NCI-H82 treated with DMSO at 0.1 percent for 48 hours (cell line): ENCODE measurements at regions not wholly inside any gene's neighbourhood (a gene's known extent, or its start where the extent isn't known, plus 50 kb on each side); places are given as distances from the start of the nearest gene placed in this dataset.

Experiments
- DNase-seq: peaks from one replicate; lab custom pipeline; 2025; ENCODE audit not compliant: unreplicated experiment; lab: John Stamatoyannopoulos, UW

DNA sequence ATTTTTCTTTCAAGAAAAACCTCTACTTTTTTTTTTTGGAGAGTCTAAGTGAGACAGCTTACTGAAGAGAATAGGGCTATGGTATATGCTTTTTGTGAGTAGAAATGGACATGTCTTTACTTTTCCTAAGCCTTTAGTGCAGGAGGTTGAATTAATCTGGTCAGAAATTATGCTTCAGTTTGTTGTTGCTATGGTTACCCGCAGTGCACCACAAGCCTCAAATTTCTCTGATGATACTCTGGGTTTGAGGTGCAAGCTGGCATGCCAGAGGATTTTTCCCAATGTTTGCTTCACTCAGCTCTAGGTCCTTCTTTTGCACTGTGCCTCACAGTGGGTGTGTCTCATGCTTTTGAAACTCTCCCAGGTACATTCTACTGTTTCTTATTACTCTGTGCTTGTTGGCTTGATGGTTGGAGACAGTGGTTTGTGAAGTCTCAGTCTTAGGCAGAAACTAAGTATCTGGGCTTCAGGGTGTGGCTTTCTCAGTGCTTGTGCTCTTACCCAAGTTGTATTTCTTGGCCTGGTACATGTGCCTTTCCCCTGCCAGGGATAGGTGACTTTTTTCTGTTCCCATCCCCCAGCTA lies 278.3 kb downstream of the RBM43 start:
- DNase-seq: no peak

- no peak for DNase-seq
Observed at GRCh38 chr2:150981826-150982225, 279.8 kb downstream of the RBM43 start.

- no peak for DNase-seq
Observed at GRCh38 chr2:150978053-150978452, 283.6 kb downstream of the RBM43 start.

DNA sequence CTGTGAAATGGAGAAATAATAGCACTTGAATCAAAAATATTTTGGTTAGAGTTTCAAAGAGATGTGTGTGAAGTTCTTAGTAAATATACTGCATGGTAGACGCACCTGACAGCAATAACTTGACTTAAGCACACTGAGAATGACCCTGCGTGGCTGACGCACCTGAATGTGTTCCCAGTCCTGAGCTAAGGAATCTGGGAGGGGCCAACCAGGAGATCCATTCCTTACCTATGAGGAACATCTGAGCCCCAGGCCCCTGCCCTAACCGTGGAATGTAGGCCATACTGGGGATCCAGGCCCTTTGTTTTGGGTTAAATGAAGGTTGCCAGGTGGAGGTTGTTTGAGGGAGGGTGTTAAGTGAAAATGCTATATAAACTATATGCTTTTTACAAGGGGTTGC lies 284.4 kb downstream of the RBM43 start:
- no peak for DNase-seq

GRCh38 chr2:150976604-150977003 lies 285.1 kb downstream of the RBM43 start:
- DNase-seq: no peak

- DNase-seq: no peak
Observed at GRCh38 chr2:150974864-150975263, 286.8 kb downstream of the RBM43 start.

DNA sequence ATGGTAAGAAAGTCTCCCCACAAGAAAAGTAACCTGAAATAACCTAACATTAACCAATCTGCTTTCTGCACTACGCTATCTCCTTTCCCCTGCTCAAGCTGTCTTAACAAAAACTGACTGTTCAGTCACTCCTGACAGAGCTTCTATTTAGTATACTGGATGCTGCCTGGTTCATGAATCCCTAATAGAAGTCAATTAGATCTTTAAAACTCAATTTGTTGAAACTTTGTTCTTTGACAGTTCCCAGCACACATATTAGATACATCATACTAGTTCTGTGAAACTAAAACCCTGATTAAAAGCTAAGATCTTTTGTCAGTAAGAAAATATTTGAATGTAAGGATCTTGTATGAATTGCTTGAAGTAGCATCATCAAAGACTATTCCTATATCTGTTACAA lies 287.4 kb downstream of the RBM43 start:
- DNase-seq: no peak

DNA sequence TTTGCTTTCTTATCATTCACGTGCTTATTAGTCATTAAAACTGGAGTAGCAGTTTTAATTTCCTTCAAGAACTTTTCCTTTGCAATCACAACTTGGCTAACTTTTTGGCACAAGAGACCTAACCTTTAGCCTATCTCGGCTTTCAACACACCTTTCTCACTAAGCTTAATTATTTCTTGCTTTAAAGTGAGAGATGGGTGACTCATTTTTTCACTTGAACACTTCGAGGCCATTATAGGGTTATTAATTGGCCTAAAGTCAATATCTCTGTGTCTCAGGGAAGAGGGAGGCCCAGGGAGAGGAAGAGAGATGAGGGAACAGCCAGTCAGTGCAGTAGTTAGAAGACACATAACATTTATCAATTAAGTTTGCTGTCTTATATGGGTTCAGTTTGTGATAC lies 289.8 kb downstream of the RBM43 start:
- no peak for DNase-seq

- DNase-seq: no peak
Observed at GRCh38 chr2:150963336-150963735, 298.3 kb downstream of the RBM43 start.

DNA sequence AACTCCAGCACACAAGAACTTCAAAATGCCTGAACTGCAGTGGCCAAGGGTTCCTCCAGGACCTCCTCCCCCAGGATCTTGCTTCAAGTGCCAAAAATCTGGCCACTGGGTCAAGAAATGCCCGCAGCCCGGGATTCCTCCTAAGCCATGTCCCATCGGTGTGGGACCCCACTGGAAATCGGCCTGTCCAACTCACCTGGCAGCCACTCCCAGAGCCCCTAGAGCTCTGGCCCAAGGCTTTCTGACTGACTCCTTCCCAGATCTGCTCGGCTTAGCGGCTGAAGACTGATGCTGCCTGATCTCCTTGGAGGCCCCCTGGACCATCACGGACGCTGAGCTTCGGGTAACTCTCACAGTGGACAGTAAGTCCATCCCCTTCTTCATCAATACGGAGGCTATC lies 306.4 kb downstream of the RBM43 start:
- DNase-seq: no peak

DNA sequence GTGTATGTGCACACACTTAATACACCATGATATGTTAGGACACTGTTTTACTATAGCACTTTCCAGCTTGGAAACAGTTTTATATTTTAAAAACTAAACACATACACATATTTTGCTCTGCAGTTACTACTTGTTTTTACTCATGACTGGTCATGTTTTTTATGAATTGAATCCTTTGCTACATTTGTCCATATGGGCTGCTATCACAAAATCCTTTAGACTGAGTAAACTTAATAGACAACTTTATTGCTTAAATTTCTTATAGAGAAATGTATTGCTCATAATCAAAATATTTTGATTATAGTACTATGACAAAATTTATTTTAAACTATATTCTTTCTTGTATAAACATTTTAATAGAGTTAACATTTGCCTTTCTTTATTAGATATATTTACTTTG lies 314.8 kb downstream of the RBM43 start:
- DNase-seq: no peak

DNA sequence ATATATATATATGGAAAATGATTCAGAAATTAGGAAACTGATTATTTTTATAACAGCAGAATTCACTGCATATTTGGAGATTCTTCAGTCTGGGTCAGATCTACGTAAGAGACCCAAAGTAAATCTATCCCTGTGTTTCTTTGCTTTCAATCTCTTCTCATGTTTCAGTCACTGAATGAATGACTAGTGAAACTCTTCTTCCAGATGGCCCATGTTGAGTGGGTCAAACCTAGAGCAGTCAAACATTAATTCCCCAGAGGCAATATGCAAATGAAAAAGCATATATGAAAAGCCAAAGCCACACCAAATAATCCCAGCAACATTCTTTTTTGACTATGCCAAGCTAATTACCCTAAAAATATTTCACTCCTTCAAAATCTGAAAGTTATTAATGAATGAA lies 317.3 kb downstream of the RBM43 start:
- no peak for DNase-seq

DNA sequence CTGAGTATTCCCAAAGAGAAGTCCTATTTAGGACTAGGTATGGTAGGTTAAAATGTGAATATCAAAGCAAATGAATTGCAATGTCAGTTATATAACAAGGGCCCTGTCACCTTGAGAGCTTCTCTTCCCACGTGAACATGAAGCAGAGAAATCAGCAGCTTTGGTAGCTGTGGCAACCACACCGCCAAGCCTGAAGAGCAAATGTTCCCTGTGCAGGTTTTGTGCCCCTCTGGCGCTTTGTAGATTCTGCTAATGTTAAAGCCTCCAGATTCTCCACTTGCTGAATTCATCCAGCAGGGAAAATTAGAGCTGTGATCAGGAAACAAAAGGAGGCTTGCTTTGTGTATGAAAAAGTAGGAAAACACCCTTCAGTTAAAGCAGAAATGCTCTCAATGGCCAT lies 322.6 kb downstream of the RBM43 start:
- no peak for DNase-seq

DNA sequence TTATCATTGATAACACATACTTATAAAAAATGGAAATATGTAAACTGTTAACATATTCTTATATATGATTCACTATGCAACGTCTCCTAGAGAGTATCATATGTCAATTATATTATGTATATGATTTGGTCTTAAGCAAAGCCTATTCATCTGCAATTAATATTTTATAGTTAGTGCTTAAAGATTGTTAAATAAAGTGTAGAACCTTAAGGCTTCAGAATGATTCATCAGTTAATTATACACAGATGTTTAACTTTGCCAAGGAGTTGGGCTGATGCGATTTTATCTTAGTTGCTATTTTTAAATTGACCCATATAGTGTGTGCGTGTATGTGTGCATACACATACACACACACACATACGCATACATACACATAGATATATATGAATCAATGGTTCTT lies 323.1 kb downstream of the RBM43 start:
- no peak for DNase-seq

DNA sequence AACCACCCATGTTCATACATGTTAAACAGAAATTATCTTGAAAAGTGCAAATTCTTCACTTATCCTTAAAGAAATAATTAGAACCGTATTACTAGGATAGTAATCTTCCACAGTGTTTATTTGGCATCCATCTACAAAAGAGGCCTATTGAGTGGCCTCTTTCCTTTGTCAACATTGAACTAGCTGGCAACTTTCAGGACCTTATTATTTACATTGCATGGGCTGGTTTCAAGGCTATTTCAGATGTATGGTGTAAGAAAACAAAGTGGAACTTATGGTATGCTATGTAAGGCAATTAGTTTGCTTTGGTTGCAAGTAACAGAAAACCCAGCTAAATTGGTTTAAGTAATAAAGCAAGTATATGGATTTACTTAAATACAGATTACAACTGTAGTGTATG lies 324.6 kb downstream of the RBM43 start:
- DNase-seq: no peak

GRCh38 chr2:150931451-150931850 lies 330.2 kb downstream of the RBM43 start:
- DNase-seq: no peak

DNA sequence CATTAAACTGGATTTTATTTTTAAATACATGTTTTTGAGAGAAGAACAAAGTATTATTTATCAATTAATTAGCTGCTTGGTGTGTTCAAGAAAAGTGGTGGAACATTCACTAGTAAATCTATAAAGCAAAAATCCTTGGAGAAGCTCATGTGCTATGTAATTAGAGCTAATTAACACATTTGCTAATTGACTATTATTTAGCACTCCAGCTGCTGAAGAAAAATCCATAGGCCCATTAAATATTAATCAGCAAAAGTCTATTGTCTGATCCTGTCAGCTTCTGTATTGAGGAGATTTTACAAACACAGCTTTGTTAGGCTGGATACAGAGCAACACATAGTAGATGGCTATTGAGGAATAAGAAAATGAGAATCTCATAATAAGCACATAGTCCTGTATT lies 336.1 kb downstream of the RBM43 start:
- no peak for DNase-seq

DNA sequence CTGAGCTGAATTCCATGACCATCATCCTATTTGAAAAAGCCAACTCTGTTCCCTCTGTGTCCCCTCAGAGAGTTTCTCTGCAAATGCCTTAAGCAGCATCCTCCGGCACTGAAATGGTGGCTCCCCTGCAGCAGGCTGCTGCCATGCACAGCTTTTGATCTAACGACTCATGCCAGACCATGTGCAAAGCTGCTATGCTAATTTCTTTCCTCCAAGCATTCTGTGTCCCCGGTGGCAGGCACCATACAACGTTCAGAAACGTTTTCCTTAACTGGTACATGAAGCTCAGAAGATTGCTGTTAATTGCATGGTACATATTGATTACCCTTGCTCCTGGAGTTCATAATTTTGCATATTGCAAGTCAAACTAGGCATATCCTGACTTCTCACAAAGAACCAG lies 336.8 kb downstream of the RBM43 start:
- DNase-seq: no peak

DNA sequence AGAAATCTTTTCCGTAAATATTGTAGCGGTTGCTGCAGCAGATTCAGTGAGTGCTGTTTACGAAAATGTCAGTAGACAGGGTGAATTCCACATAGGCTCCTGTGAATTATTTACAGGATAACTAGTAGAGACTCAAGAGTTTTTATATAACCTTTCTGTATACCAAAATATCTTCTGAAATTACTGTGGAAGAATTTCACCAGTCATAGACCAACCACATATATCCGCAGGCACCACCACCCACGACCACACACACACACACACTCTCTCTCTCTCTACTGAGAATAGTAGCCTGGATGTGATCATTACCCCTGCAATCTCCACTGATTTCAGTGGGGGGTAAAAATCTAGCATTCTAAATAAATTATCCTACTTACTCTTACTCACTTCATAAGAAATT lies 341.8 kb downstream of the RBM43 start:
- DNase-seq: no peak

DNA sequence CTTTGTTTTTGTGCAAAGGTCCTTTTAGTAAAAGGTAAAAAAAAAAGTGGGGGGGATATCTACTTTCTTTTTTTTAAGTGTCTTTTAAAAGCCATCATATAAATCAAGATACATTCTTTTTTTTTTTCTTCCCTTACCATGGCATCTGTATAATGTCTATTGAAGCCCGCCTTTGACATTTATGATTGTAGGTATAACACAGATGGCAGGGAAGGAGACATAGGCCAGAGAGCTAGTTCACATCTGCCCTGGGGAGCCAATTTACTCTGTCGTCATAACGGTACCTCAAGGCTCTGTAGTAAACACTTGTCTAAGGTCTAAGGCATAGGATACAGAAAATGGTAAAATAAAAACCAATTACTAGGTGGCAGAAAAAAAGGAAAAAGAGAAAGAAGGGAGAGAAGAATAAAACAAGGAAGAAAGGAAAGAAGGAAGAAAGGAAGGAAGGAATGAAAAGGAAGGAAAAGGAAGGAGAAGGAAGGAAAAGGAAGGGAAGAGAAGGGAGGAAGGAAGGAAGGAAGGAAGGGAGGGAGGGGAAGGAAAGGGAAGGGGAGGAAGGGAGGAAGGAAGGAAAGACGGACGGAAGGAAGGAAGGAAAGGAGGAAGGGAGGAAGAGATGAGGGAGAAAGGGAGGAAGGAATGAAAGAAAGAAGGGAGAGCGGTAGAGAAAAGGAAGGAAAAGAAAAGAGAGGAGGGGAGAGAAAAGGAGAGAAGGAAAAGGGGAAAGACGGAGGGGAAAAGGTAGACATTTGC lies 343.5 kb downstream of the RBM43 start:
- no peak for DNase-seq

DNA sequence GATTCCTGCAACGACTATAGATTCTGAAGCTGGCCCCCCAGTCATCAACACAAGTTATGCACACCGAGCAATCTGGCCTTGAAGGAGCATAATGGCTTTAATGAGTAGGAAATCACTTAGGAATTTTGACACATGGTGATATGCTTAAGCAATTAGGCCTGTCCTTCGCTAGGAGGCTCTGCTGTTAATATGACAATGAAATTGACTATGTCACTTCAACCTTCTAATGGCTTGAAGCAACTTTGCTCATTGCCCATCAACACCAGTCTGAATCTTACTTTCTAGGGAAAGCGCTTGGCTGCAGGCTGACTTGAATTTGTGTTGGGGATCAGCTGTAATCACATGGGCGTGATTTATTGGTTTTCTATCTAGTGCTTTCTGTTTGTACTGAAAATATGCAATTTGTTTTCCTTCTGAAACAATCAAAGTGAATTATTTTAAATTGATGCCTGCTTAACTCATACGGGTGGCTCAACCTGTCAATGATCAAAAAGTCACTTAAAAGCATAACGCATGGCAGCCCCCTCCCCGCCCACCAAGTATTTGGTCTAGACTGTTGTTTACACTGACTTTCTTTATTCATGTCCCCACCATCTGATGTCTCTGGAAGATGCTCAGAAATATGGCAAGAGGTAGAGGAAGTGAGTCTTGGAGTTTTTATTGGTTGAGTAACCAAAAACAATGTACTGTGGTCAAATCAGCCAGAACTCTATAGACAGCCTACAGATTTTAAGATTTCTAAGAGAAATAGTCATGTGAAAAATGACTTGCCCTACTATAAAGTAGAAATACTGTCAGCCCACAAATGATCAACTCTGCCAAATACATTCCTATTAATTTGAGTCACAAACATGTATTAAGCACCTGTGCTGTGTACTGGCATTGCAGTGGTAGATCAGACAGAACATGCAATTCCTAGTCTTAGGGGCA lies 344.9 kb downstream of the RBM43 start:
- peak; percentile 6 for DNase-seq

DNA sequence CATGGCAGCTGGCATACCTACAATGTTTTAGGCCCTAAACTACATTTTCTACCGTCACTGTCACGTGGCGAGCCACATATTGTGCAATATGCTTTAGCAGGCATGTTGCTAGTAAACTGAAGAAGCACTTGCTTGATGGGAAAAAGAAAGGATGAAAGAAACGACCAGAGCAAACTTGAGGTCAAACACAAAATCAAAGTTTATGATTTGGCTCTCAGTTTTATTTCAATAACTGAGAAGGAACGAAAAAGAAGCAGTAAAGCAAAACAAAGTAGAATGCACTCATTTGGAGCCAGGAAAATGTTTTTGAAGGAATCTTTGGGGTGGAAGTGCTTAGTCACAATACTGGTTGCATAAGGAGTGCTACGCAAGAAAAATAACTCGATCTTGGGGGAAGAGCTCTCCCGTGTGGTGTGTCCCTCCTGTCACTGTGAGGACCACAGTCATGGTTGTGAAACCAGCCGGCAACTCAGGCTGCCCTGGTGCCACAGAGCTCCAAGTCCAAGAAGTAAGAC lies 349.8 kb downstream of the RBM43 start:
- DNase-seq: peak; percentile 88
